Keratinocyte (primary cell): ENCODE measurements at regions not wholly inside any gene's neighbourhood (a gene's known extent, or its start where the extent isn't known, plus 50 kb on each side); places are given as distances from the start of the nearest gene placed in this dataset.

Experiments used
- DNase-seq: peaks from one replicate; pipeline ENCODE4 v3.0.0-alpha.2; 2011; ENCODE audit warnings: low read depth, missing footprints, low spot score
- FAIRE-seq: peaks from 2 replicates; lab custom pipeline; 2011; peaks lifted over from hg19 to GRCh38; lab: Jason Lieb, UNC
- H2AFZ ChIP-seq: 2 replicates; pipeline ENCODE4 v1.6.0; 2012; ENCODE audit warnings: low read length, control low read depth, inconsistent platforms; ENCODE audit not compliant: control insufficient read depth
- H3K27ac ChIP-seq: 2 replicates; pipeline ENCODE4 v1.5.1; 2011; ENCODE audit warnings: low read length; ENCODE audit not compliant: control insufficient read depth, insufficient read depth
- H3K27me3 ChIP-seq: 3 replicates; pipeline ENCODE4 v1.6.0; 2011; ENCODE audit warnings: low read length; ENCODE audit not compliant: control insufficient read depth, insufficient read depth; ENCODE audit errors: extremely low read depth
- H3K36me3 ChIP-seq, 2 experiments: 2 replicates in 1 of 2; 3 replicates in 1 of 2; pipeline ENCODE4 v1.5.1; 2011; ENCODE audit warnings: low read length in 2 of 2, mild to moderate bottlenecking in 1 of 2; ENCODE audit not compliant: control insufficient read depth in 2 of 2, insufficient read depth in 2 of 2; ENCODE audit errors: extremely low read depth in 1 of 2
- H3K4me1 ChIP-seq: 3 replicates; pipeline ENCODE4 v1.5.1; 2011; ENCODE audit warnings: low read length; ENCODE audit not compliant: control insufficient read depth, insufficient read depth; ENCODE audit errors: extremely low read depth
- H3K4me2 ChIP-seq: 3 replicates; pipeline ENCODE4 v1.6.0; 2011; ENCODE audit warnings: low read depth, low read length; ENCODE audit not compliant: control insufficient read depth, insufficient read depth; ENCODE audit errors: extremely low read depth
- H3K4me3 ChIP-seq, 3 experiments: fragments of 200-600 bp in 1 of 3; sonication (generic) in 1 of 3; 2 replicates in 2 of 3; 3 replicates in 1 of 3; pipeline ENCODE4 v1.5.1; 2011 to 2016; ENCODE audit warnings: low read length in 3 of 3, mild to moderate bottlenecking in 3 of 3, control low read depth in 2 of 3, inconsistent platforms in 1 of 3, low read depth in 1 of 3, mixed read lengths in 1 of 3, mixed run types in 1 of 3, moderate library complexity in 1 of 3; ENCODE audit not compliant: control insufficient read depth in 2 of 3, insufficient read depth in 2 of 3; ENCODE audit errors: extremely low read depth in 1 of 3
- H3K79me2 ChIP-seq: 2 replicates; pipeline ENCODE4 v1.6.0; 2012; ENCODE audit warnings: low read length; ENCODE audit not compliant: control insufficient read depth, insufficient read depth
- H3K9ac ChIP-seq: 3 replicates; pipeline ENCODE4 v1.6.0; 2011; ENCODE audit warnings: low read length; ENCODE audit not compliant: control insufficient read depth, insufficient read depth; ENCODE audit errors: extremely low read depth
- H3K9me1 ChIP-seq: 3 replicates; pipeline ENCODE4 v1.6.0; 2011; ENCODE audit warnings: low read length; ENCODE audit not compliant: control insufficient read depth, insufficient read depth; ENCODE audit errors: extremely low read depth
- H3K9me3 ChIP-seq: 2 replicates; pipeline ENCODE4 v1.5.1; 2012; ENCODE audit warnings: low read depth, low read length; ENCODE audit not compliant: control insufficient read depth
- H4K20me1 ChIP-seq: 3 replicates; pipeline ENCODE4 v1.6.0; 2011; ENCODE audit warnings: low read length; ENCODE audit not compliant: control insufficient read depth, insufficient read depth; ENCODE audit errors: extremely low read depth
- EZH2 ChIP-seq: IDR thresholded peaks from one replicate; pipeline ENCODE4 v1.6.1; 2012; ENCODE audit warnings: inconsistent platforms, mild to moderate bottlenecking, low read length, moderate library complexity
- dilution Hi-C: fragments of 300-500 bp; cut with MboI; formaldehyde crosslinking; loops from one replicate; pipeline ENCODE4 v1.7.0; 2020; ENCODE audit warnings: low sequenced_read_pairs; ENCODE audit not compliant: extremely low pct_ligation_motif_present
- TF ChIP-seq, protein P1 (sequence below), 3 experiments: IDR thresholded peaks in 1 of 3; conservative IDR thresholded peaks in 1 of 3; optimal IDR thresholded peaks in 1 of 3; 2 replicates in 2 of 3; 3 replicates in 1 of 3; pipeline versions ENCODE3 to v1.5.1; 2011; ENCODE audit warnings: low read length in 3 of 3, mild to moderate bottlenecking in 3 of 3, moderate library complexity in 2 of 3, control low read depth in 1 of 3, inconsistent platforms in 1 of 3; ENCODE audit not compliant: insufficient read depth in 2 of 3; ENCODE audit errors: extremely low read depth in 1 of 3

DNA sequence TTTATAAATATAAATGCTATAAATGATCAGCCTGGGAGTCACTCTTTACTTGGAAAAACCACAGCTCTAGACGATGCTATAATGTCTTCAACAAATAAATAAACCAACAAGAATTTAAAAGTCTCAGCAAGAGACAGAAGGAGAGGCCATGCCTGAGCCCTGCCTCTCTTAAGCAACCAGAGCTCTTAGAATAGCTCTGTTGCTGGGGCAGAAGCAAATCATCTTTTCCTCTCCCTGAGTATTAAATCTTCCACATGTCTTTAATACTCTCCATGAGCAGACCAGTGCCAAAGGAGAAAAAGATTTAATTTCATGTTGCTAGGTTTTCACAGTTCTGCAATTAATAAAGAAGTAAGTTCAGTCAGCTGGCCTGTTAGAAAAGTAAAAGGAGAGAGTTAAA, 408.0 kb upstream of the SLC30A5 start:
- H3K4me3 ChIP-seq = no peak overlapping the region
- no peak overlapping the region for H3K27ac ChIP-seq
- H4K20me1 ChIP-seq = no peaks in the 10 kb centered on the region
- H3K79me2 ChIP-seq = no peaks in the 10 kb centered on the region
- no peaks in the 10 kb centered on the region for H3K9me3 ChIP-seq
- dilution Hi-C loops = no loop called here
- H3K36me3 ChIP-seq = no peaks in the 10 kb centered on the region
- no peak overlapping the region for H3K9ac ChIP-seq
- no peaks in the 10 kb centered on the region for H3K27me3 ChIP-seq
- no peak for DNase-seq
- FAIRE-seq = no peak
- TF ChIP-seq, protein P1, sequence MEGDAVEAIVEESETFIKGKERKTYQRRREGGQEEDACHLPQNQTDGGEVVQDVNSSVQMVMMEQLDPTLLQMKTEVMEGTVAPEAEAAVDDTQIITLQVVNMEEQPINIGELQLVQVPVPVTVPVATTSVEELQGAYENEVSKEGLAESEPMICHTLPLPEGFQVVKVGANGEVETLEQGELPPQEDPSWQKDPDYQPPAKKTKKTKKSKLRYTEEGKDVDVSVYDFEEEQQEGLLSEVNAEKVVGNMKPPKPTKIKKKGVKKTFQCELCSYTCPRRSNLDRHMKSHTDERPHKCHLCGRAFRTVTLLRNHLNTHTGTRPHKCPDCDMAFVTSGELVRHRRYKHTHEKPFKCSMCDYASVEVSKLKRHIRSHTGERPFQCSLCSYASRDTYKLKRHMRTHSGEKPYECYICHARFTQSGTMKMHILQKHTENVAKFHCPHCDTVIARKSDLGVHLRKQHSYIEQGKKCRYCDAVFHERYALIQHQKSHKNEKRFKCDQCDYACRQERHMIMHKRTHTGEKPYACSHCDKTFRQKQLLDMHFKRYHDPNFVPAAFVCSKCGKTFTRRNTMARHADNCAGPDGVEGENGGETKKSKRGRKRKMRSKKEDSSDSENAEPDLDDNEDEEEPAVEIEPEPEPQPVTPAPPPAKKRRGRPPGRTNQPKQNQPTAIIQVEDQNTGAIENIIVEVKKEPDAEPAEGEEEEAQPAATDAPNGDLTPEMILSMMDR (optimal IDR thresholded peaks at IDR 0.05 in 1 of 3, IDR thresholded peaks at IDR 0.05 in 1 of 3, conservative IDR thresholded peaks at IDR 0.05 in 1 of 3; ENCODE audit: extremely low read depth in 1 of 3, insufficient read depth in 2 of 3, low read length in 3 of 3) = no peak
- TF ChIP-seq EZH2 = no peak
- H2AFZ ChIP-seq = no peak overlapping the region
- no peak overlapping the region for H3K4me2 ChIP-seq
- peaks cover 24% of the 10 kb centered on the region for H3K4me1 ChIP-seq
- no peaks in the 10 kb centered on the region for H3K9me1 ChIP-seq

DNA sequence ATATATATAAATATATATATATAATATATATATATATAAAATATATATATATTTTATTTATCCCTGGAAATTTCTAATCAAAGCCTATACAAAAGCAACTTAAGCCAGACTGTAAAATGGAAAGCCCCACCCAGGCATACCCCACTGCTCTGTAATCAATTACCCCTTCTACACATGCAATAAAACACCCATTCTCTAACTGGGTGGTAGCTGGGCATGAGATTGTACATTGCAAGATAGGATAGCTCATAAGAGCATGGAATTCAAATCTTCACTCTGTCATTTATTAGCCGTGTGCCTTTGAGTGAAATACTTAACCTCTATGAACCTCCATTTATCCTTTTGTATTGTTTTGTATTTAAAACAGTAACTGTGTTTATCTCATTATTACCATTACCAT, 405.3 kb upstream of the SLC30A5 start:
- H3K9me1 ChIP-seq = no peaks in the 10 kb centered on the region
- peaks cover 3% of the 10 kb centered on the region for H3K4me1 ChIP-seq
- H3K27ac ChIP-seq = no peak overlapping the region
- no peaks in the 10 kb centered on the region for H3K79me2 ChIP-seq
- dilution Hi-C loops = no loop called here
- no peak overlapping the region for H2AFZ ChIP-seq
- H3K9ac ChIP-seq = no peak overlapping the region
- H4K20me1 ChIP-seq = no peaks in the 10 kb centered on the region
- H3K36me3 ChIP-seq = no peaks in the 10 kb centered on the region
- no peaks in the 10 kb centered on the region for H3K9me3 ChIP-seq
- DNase-seq = no peak
- H3K27me3 ChIP-seq = no peaks in the 10 kb centered on the region
- FAIRE-seq = no peak
- H3K4me2 ChIP-seq = no peak overlapping the region
- no peak for TF ChIP-seq EZH2
- TF ChIP-seq, protein P1 (optimal IDR thresholded peaks at IDR 0.05 in 1 of 3, IDR thresholded peaks at IDR 0.05 in 1 of 3, conservative IDR thresholded peaks at IDR 0.05 in 1 of 3; ENCODE audit: extremely low read depth in 1 of 3, insufficient read depth in 2 of 3, low read length in 3 of 3) = no peak
- H3K4me3 ChIP-seq = no peak overlapping the region
